ENCODE measurements at regions not wholly inside any gene's neighbourhood (a gene's known extent, or its start where the extent isn't known, plus 50 kb on each side); places are given as distances from the start of the nearest gene placed in this dataset.

DNA sequence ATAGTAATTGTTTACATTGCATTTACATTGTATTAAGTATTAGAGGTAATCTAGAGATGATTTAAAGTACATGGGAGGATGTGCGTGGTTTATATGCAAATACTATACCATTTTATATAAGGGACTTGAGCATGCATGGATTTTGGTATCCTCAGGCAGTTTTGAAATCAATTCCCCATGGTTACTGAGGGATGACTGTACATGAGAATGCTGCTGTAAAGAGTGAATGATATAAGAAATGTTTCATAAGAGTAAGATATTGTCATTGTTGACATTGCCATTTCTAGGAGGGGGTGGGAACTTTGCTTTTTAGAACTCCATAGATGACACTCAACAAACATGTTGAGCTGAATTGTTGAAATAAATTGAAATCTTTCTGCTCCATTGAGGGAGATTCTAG is 185.0 kb downstream of the SEMA6A start:
- Histone ChIP-seq H3K9ac (ENCODE audit: insufficient read length, low read depth) (no peak overlapping the region), H3K4me3 (ENCODE audit: insufficient read length, low read depth) (no peak overlapping the region), H3K27me3 (ENCODE audit: insufficient read depth, insufficient read length) (no peaks in the 10 kb centered on the region), H3K9me3 (ENCODE audit: insufficient read depth, low read length) (0 out of 2 replicates have a peak, but pooled peaks cover 6% of the 10 kb centered on the region), H3K36me3 (ENCODE audit: insufficient read depth, insufficient read length, low read length) (no peaks in the 10 kb centered on the region), H3K4me1 (ENCODE audit: insufficient read depth, insufficient read length) (no peaks in the 10 kb centered on the region)
- DNase-seq (ENCODE audit: low read depth, low spot score), result no peak
- TF ChIP-seq ZNF274 (IDR thresholded peaks at IDR 0.05; ENCODE audit: low read depth, low read length) (no peak), YY1 (IDR thresholded peaks at IDR 0.05; ENCODE audit: insufficient read depth, insufficient read length) (no peak), SUZ12 (IDR thresholded peaks at IDR 0.05; ENCODE audit: extremely low read depth, insufficient read depth, insufficient read length) (no peak)

DNA sequence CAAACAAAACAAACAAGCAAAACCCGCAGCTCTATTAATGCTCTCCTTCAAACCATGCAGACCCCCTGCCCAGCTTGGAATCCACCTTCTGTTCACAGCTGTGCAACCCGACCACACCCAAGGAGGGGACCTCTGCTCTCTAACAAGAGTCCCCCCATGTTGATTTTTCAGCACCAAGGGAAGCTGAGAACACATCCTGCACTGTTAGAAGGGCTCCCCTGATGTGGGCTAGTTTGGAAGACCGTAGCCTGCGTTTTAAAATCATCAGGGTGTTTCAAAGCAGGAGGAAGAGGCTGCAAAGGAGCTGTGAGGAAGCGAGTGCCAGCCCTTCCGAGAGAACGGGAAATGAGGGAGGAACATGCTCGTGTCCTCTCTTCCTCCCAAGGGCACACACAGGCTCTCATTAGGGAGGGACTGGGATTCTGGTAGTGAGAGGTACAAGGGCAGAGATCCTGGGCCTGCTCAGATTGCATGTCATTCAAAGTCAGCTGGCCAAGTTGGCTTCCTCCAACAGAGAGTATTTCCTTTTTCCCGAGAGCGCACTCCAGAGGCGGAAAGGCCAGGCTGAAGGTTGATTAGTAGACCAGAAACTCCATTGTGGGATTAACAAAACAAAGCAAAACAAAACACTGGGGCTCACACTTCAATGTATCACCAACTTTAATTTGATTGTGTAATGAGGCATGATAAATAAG is 185.9 kb downstream of the SEMA6A start:
- no peaks in the 10 kb centered on the region for H3K27me3 ChIP-seq (ENCODE audit: insufficient read depth, insufficient read length)
- no peaks in the 10 kb centered on the region for H3K4me1 ChIP-seq (ENCODE audit: insufficient read depth, insufficient read length)
- H3K36me3 ChIP-seq (ENCODE audit: insufficient read depth, insufficient read length, low read length), result no peaks in the 10 kb centered on the region
- no peak for DNase-seq (ENCODE audit: low read depth, low spot score)
- no peak overlapping the region for H3K9ac ChIP-seq (ENCODE audit: insufficient read length, low read depth)
- H3K4me3 ChIP-seq (ENCODE audit: insufficient read length, low read depth), result no peak overlapping the region
- 0 out of 2 replicates have a peak, but pooled peaks cover 6% of the 10 kb centered on the region for H3K9me3 ChIP-seq (ENCODE audit: insufficient read depth, low read length)
- TF ChIP-seq SUZ12 (IDR thresholded peaks at IDR 0.05; ENCODE audit: extremely low read depth, insufficient read depth, insufficient read length) (no peak), YY1 (IDR thresholded peaks at IDR 0.05; ENCODE audit: insufficient read depth, insufficient read length) (no peak), ZNF274 (IDR thresholded peaks at IDR 0.05; ENCODE audit: low read depth, low read length) (no peak)

DNA sequence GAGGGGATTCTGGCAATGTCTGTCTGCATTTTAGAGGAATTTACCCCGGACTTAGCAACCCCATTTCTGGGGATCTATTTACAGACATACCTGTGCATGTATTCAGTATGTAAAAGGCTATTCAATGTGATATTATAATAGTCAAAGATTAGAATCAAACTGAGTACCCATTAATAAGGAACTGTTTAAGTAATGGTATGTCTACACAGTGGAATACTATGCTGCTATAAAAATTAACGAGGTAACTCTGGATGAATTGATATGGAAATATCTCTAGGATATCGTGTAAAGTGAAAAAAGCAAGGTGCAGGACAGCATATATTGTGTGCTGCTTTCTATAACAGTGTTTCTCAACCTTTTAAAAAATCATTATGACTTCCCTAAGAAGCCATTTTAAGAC is 186.9 kb downstream of the SEMA6A start:
- H3K27me3 ChIP-seq (ENCODE audit: insufficient read depth, insufficient read length), result no peaks in the 10 kb centered on the region
- DNase-seq (ENCODE audit: low read depth, low spot score), result no peak
- no peak overlapping the region for H3K4me3 ChIP-seq (ENCODE audit: insufficient read length, low read depth)
- TF ChIP-seq ZNF274 (IDR thresholded peaks at IDR 0.05; ENCODE audit: low read depth, low read length), result no peak
- no peak for TF ChIP-seq YY1 (IDR thresholded peaks at IDR 0.05; ENCODE audit: insufficient read depth, insufficient read length)
- no peak for TF ChIP-seq SUZ12 (IDR thresholded peaks at IDR 0.05; ENCODE audit: extremely low read depth, insufficient read depth, insufficient read length)
- 0 out of 2 replicates have a peak, but pooled peaks cover 6% of the 10 kb centered on the region for H3K9me3 ChIP-seq (ENCODE audit: insufficient read depth, low read length)
- H3K36me3 ChIP-seq (ENCODE audit: insufficient read depth, insufficient read length, low read length), result no peaks in the 10 kb centered on the region
- no peak overlapping the region for H3K9ac ChIP-seq (ENCODE audit: insufficient read length, low read depth)
- no peaks in the 10 kb centered on the region for H3K4me1 ChIP-seq (ENCODE audit: insufficient read depth, insufficient read length)

DNA sequence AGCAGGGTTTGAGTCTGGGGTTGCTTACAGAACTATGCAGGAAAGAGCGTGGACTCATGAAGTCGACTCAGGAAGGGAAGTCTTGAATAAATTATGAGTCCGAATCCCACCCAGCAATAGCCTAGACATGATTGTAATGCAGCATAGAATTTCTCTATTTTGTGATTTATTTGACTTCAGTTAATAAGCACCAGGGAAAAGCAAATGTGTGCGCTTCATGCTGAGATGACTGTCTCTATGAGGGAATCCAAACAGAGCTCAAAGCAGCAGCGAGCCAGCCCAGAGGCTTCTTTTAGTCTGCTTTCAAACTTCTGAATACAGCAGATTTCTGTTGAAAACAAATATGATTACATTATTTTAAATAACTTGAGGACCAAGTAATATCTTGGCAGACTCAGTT is 188.0 kb downstream of the SEMA6A start:
- Histone ChIP-seq H3K4me3 (ENCODE audit: insufficient read length, low read depth) (no peak overlapping the region), H3K9me3 (ENCODE audit: insufficient read depth, low read length) (0 out of 2 replicates have a peak, but pooled peaks cover 6% of the 10 kb centered on the region), H3K27me3 (ENCODE audit: insufficient read depth, insufficient read length) (no peaks in the 10 kb centered on the region), H3K4me1 (ENCODE audit: insufficient read depth, insufficient read length) (no peaks in the 10 kb centered on the region), H3K9ac (ENCODE audit: insufficient read length, low read depth) (no peak overlapping the region), H3K36me3 (ENCODE audit: insufficient read depth, insufficient read length, low read length) (no peaks in the 10 kb centered on the region)
- TF ChIP-seq YY1 (IDR thresholded peaks at IDR 0.05; ENCODE audit: insufficient read depth, insufficient read length), result no peak
- no peak for DNase-seq (ENCODE audit: low read depth, low spot score)

DNA sequence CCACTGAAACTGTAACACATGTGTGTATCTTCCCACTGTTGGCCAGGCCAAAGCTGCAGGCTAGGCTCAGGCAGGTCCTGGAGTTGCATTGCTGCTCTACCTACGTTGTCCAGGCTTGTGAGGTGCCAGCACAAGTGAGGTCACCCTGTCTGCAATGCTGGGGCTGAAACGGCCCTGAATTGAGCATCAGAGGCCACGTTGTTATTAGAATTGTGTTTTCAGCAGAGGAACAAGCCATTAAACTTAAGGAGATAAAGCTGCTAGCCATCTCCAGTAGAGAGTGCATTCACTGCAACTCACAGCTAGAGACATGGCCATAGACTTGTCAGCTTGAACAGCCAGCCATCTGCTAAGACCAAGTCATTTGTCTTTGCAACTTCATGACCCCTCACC is 191.8 kb downstream of the SEMA6A start:
- Histone ChIP-seq H3K9me3 (ENCODE audit: insufficient read depth, low read length) (peaks cover 5% of the 10 kb centered on the region; the same call in 1 of the 2 replicates), H3K4me3 (ENCODE audit: insufficient read length, low read depth) (no peak overlapping the region), H3K36me3 (ENCODE audit: insufficient read depth, insufficient read length, low read length) (no peaks in the 10 kb centered on the region), H3K27me3 (ENCODE audit: insufficient read depth, insufficient read length) (no peaks in the 10 kb centered on the region), H3K4me1 (ENCODE audit: insufficient read depth, insufficient read length) (peaks cover 2% of the 10 kb centered on the region), H3K9ac (ENCODE audit: insufficient read length, low read depth) (no peak overlapping the region)
- TF ChIP-seq YY1 (IDR thresholded peaks at IDR 0.05; ENCODE audit: insufficient read depth, insufficient read length) (no peak), ZNF274 (IDR thresholded peaks at IDR 0.05; ENCODE audit: low read depth, low read length) (no peak), SUZ12 (IDR thresholded peaks at IDR 0.05; ENCODE audit: extremely low read depth, insufficient read depth, insufficient read length) (no peak)
- DNase-seq (ENCODE audit: low read depth, low spot score), result no peak

DNA sequence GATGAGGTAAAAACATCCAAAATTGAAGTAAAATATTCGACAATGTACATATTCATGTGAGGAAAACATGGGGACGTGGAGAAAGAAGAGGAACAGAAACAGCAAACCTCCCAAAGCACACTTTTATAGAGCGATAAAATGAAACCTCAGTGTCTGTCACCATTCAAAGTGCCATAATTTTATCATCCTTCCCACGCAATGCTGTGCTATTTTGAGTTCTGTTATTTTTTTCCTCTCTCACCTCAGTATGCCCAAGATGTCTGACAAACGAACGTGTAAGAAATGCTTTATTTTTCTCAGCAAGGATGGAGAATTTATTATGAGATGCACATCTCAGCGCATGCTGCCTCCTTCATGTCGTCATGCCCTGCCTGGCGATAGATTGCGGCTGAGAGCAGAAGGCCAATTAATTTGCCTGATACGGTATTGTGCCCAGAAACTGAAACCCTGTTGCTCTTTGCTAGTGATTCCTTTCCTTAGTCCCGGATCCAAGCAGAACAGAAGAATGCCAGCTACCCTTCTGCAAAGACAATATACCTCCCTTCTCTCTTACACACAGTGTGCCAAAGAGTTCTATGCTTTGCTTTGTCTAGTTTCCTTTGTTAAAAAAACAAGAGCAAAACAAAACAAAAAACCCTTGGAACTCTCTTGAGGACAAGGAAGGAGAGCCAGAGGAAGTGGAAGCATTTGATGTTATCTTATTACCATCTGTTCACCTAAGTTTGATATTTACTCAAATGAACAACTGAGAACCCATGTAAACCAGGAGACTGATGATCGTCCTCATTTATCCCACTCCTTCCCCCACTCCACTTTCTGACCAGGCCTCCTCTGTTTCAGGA is 192.4 kb downstream of the SEMA6A start:
- H3K4me3 ChIP-seq (ENCODE audit: insufficient read length, low read depth), result no peak overlapping the region

DNA sequence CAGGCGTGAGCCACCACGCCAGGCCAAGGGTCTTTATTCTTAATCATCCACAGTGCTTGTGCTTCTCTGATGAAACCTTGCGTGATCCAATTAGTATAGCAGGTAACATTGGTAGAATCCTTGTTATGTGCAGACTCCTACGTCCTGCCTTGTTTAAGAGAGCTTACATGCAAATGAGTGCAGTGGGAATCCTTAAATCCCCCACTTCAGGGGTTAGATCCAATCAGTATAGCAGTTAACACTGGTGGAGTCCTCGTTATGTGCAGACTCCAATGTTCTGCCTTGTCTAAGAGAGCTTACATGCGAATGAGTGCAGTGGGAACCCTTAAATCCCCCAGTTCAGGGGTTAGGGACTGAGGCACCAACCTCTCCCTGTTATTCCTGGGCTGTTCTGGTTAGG is 193.4 kb downstream of the SEMA6A start:
- no peak overlapping the region for H3K9ac ChIP-seq (ENCODE audit: insufficient read length, low read depth)
- H3K9me3 ChIP-seq (ENCODE audit: insufficient read depth, low read length), result no peaks in the 10 kb centered on the region; the same call in 1 of the 2 replicates
- peaks cover 4% of the 10 kb centered on the region for H3K4me1 ChIP-seq (ENCODE audit: insufficient read depth, insufficient read length)
- H3K4me3 ChIP-seq (ENCODE audit: insufficient read length, low read depth), result no peak overlapping the region
- DNase-seq (ENCODE audit: low read depth, low spot score), result no peak
- TF ChIP-seq SUZ12 (IDR thresholded peaks at IDR 0.05; ENCODE audit: extremely low read depth, insufficient read depth, insufficient read length), result no peak
- no peak for TF ChIP-seq ZNF274 (IDR thresholded peaks at IDR 0.05; ENCODE audit: low read depth, low read length)
- no peak for TF ChIP-seq YY1 (IDR thresholded peaks at IDR 0.05; ENCODE audit: insufficient read depth, insufficient read length)
- H3K27me3 ChIP-seq (ENCODE audit: insufficient read depth, insufficient read length), result no peaks in the 10 kb centered on the region
- H3K36me3 ChIP-seq (ENCODE audit: insufficient read depth, insufficient read length, low read length), result no peaks in the 10 kb centered on the region

More for the DNA sequence above, 192.4 kb downstream of the SEMA6A start:
- Histone ChIP-seq H3K27me3 (ENCODE audit: insufficient read depth, insufficient read length) (no peaks in the 10 kb centered on the region), H3K4me1 (ENCODE audit: insufficient read depth, insufficient read length) (peaks cover 4% of the 10 kb centered on the region), H3K9me3 (ENCODE audit: insufficient read depth, low read length) (no peaks in the 10 kb centered on the region; the same call in 1 of the 2 replicates), H3K9ac (ENCODE audit: insufficient read length, low read depth) (no peak overlapping the region), H3K36me3 (ENCODE audit: insufficient read depth, insufficient read length, low read length) (no peaks in the 10 kb centered on the region)
- TF ChIP-seq YY1 (IDR thresholded peaks at IDR 0.05; ENCODE audit: insufficient read depth, insufficient read length), result no peak
- no peak for TF ChIP-seq SUZ12 (IDR thresholded peaks at IDR 0.05; ENCODE audit: extremely low read depth, insufficient read depth, insufficient read length)
- no peak for TF ChIP-seq ZNF274 (IDR thresholded peaks at IDR 0.05; ENCODE audit: low read depth, low read length)
- no peak for DNase-seq (ENCODE audit: low read depth, low spot score)

Data from NT2/D1 (cell line).